ENCODE measurements at regions not wholly inside any gene's neighbourhood (a gene's known extent, or its start where the extent isn't known, plus 50 kb on each side); places are given as distances from the start of the nearest gene placed in this dataset.
"Not testable (repeated sequence)": the region's sequence is repeated elsewhere in the genome, so short reads cannot be mapped to it uniquely, and the experiment has no call there.

DNA sequence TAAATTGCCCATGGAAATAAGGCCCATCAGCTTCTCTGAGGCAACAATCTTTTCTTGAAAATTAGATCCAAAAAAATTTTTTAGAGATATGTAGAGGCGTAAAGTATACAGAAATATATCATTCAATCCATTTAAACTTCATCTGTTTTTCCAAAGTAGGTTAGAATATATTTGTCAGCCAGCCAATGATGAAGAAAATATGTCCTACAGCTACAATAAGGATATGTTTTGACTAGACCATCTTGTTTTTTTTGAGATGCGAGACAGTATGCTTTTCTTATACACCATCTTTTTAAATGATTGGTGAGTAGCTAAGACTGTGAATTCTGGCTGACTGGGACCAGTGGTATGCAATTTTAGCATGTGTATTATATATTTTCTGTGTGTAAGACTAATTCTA is 630.4 kb upstream of the CNTN5 start:
- ChIA-PET CTCF (no interaction called here), POLR2A (ENCODE audit: low non-redundant PET) (no interaction called here)
- DNase-seq (ENCODE audit: low spot score): no peak
- no peak overlapping the region for H3K27ac ChIP-seq
- TF ChIP-seq, protein P1, sequence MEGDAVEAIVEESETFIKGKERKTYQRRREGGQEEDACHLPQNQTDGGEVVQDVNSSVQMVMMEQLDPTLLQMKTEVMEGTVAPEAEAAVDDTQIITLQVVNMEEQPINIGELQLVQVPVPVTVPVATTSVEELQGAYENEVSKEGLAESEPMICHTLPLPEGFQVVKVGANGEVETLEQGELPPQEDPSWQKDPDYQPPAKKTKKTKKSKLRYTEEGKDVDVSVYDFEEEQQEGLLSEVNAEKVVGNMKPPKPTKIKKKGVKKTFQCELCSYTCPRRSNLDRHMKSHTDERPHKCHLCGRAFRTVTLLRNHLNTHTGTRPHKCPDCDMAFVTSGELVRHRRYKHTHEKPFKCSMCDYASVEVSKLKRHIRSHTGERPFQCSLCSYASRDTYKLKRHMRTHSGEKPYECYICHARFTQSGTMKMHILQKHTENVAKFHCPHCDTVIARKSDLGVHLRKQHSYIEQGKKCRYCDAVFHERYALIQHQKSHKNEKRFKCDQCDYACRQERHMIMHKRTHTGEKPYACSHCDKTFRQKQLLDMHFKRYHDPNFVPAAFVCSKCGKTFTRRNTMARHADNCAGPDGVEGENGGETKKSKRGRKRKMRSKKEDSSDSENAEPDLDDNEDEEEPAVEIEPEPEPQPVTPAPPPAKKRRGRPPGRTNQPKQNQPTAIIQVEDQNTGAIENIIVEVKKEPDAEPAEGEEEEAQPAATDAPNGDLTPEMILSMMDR (conservative IDR thresholded peaks at IDR 0.05; ENCODE audit: low read depth): no peak

DNA sequence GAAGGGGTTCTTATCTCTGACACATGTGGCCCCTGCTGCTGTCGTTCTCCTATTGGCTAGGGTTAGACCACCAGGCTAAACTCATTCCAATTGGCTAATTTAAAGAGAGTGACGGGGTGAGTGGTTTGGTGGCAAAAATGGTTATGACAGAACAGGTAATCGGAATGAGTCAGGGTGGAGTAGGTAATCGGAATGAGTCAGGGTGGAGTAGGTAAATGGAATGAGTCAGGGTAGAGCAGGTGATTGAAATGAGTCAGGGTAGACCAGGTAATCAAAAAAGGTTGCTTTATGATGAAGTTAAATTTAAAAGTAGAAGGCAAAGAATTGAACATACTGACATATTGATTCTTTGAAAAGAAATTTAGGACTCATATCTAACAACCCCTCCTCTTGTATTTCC is 626.2 kb upstream of the CNTN5 start:
- DNase-seq (ENCODE audit: low spot score); POLR2A ChIA-PET (ENCODE audit: low non-redundant PET); CTCF ChIA-PET; H3K27ac ChIP-seq: not testable (repeated sequence)

DNA sequence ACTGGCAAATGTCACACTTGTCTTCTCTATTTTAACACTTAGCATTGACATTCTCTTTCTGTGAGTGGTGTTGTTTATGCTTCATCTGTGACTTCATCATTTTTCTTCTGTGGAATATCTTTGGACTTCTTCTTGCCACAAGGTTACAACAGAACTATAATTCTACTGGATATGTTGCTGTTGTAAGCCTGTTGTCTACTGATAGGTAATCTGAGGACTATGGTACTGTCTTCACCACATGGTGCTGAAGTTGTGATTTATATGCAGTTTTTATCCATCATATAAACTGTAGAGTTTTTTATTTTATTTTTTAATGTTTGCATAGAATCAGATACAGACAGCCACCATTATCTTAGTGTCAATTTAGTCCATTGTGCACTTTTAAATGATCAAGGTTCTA is 622.2 kb upstream of the CNTN5 start:
- no peak overlapping the region for H3K27ac ChIP-seq
- no peak for DNase-seq (ENCODE audit: low spot score)
- TF ChIP-seq, protein P1 (conservative IDR thresholded peaks at IDR 0.05; ENCODE audit: low read depth): no peak
- ChIA-PET POLR2A (ENCODE audit: low non-redundant PET) (no interaction called here), CTCF (no interaction called here)

DNA sequence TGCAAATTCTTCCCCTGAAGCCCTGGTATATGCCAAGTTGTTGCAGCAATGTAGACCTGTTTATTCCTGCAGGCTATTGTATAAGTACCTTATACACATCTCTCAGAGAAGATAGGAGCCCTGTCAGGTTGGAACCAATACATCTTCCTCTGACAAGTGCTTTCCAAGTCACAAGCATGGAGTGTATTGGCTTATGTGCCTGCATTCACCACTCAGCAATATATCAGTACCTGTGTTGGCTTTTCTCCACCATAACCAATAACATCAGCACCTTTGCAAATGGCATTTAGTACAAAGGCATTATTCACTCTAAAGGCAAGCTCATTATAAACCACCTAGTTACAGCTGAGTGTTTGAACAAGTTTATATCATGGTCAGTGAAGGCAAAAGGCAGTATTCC is 611.7 kb upstream of the CNTN5 start:
- ChIA-PET CTCF (no interaction called here), POLR2A (ENCODE audit: low non-redundant PET) (no interaction called here)
- no peak for DNase-seq (ENCODE audit: low spot score)
- no peak overlapping the region for H3K27ac ChIP-seq
- TF ChIP-seq, protein P1 (conservative IDR thresholded peaks at IDR 0.05; ENCODE audit: low read depth): no peak

DNA sequence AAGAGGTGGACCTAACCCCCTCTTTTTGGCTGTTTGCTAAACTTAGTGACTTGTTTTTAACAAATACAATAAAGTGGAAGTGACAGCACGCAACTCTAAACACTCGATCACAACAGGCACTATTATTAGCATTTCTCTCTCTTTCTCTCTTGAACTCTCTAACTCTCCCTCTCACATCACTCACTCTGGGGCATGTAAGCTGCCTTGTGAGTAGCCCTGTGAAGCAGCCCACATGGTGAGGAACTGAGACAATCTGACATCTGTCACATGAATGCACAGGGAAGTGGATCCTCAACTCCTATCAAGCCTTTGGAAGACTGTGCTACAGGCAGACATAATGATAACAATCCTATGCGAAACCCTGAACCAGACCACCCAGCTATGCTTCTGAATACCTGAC is 609.0 kb upstream of the CNTN5 start:
- TF ChIP-seq, protein P1 (conservative IDR thresholded peaks at IDR 0.05; ENCODE audit: low read depth): no peak
- DNase-seq (ENCODE audit: low spot score): no peak
- ChIA-PET POLR2A (ENCODE audit: low non-redundant PET) (no interaction called here), CTCF (no interaction called here)
- H3K27ac ChIP-seq: no peak overlapping the region

DNA sequence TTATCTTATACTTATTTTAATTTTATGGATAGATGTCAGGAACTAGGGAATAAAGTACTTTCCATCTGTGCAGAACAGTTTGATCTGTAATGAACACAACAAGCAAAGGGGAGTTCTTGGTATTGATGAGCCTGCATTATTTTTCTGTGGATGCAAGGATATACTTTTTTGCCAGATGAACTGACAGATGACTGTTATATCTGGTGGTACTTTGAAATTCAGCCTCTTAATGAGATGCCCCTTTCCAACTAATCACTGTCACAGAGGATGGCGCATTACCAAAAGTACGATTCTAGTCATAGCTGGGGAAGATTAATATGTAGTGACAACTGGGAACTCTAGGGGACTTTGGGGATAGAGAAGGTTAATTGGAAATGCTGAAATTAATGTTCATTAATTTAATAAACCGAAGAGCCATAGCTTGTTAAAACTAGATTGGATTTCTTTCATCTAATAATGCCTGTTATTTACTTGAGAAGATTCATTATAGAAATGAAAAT is 603.4 kb upstream of the CNTN5 start:
- TF ChIP-seq, protein P1 (conservative IDR thresholded peaks at IDR 0.05; ENCODE audit: low read depth): no peak
- no peak overlapping the region for H3K27ac ChIP-seq
- POLR2A ChIA-PET (ENCODE audit: low non-redundant PET): no interaction called here
- CTCF ChIA-PET: no interaction called here
- DNase-seq (ENCODE audit: low spot score): no peak

DNA sequence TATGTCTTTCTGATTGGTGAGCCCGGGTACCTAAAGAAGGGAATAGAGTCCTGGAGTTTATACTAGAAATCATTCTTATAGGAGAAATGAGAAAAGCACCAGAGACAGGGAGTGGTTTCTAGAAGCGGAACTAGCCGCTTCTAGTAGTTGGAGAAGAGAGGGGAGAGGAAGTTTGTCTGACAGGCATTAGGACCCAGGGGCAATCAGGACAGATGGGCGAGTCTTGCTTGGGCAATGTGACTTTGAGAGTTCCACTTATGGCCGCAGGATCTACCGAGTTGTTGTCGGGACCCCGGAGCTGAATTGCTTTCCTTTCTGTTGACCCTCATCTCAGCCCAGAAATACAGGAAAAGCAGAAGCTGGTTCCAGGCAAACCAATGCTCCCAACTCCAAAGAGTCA is 596.8 kb upstream of the CNTN5 start:
- DNase-seq (ENCODE audit: low spot score): no peak
- H3K27ac ChIP-seq: no peak overlapping the region
- POLR2A ChIA-PET (ENCODE audit: low non-redundant PET): no interaction called here
- TF ChIP-seq, protein P1 (conservative IDR thresholded peaks at IDR 0.05; ENCODE audit: low read depth): no peak
- CTCF ChIA-PET: no interaction called here

DNA sequence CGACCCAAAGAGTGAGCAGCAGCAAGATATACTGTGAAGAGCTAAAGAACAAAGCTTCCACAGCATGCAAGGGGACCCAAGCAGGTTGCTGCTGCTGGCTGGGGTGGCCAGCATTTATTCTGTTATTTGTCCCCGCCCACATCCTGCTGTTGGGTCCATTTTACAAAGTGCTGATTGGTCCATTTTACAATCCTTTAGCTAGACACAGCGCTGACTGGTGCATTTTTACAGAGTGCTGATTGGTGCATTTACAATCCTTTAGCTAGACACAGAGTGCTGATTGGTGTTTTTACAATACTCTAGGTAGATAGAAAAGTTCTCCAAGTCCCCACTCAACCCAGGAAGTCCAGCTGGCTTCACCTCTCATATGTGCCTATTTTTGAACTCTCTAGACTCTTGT is 596.0 kb upstream of the CNTN5 start:
- CTCF ChIA-PET; DNase-seq (ENCODE audit: low spot score); H3K27ac ChIP-seq; POLR2A ChIA-PET (ENCODE audit: low non-redundant PET): not testable (repeated sequence)

All from RWPE1 (cell line).